Mucosa of descending colon (tissue), 3 donors: ENCODE measurements at regions not wholly inside any gene's neighbourhood (a gene's known extent, or its start where the extent isn't known, plus 50 kb on each side); places are given as distances from the start of the nearest gene placed in this dataset.

Source experiments
- ATAC-seq: fragments of 200-7000 bp; cut with Tn5 transposase; one replicate; pipeline ENCODE4 v1.9.1; 2020; ENCODE audit warnings: mild to moderate bottlenecking, moderate library complexity
- DNase-seq, 3 donors: peaks; one replicate each; pipeline ENCODE4 v3.0.0-alpha.2; 2020
- H3K36me3 ChIP-seq: fragments of 200-600 bp; one replicate; pipeline ENCODE4 v1.8.0; 2021; ENCODE audit warnings: low read depth, mild to moderate bottlenecking
- H3K4me1 ChIP-seq: fragments of 200-600 bp; one replicate; pipeline ENCODE4 v1.8.0; 2021; ENCODE audit warnings: low read depth, mild to moderate bottlenecking
- H3K4me3 ChIP-seq: fragments of 200-600 bp; one replicate; pipeline ENCODE4 v1.8.0; 2021; ENCODE audit warnings: mild to moderate bottlenecking
- H3K9me3 ChIP-seq: fragments of 200-600 bp; one replicate; pipeline ENCODE4 v1.8.0; 2021; ENCODE audit warnings: mild to moderate bottlenecking
- intact Hi-C, 2 donors: fragments of 100-400 bp; cut with DNase I in 1 of 2; cut with micrococcal nuclease in 1 of 2; formaldehyde crosslinking; loops; one replicate each; pipeline versions ENCODE4 v1.11.0 to v1.11.1; 2022; cut with DNase I, micrococcal nuclease
- TF ChIP-seq, protein P1 (sequence below): fragments of 200-600 bp; IDR thresholded peaks from one replicate; pipeline ENCODE4 v1.8.0; 2022; ENCODE audit warnings: antibody characterized with exemption, mild to moderate bottlenecking
- donor health status: DM: no; HTN: no; CAD: no; lungs with moderate emphysema.
- donor health status: DM: no; HTN: no; CAD: no.
- donor health status: DM: no; HTN: yes; CAD: no.

DNA sequence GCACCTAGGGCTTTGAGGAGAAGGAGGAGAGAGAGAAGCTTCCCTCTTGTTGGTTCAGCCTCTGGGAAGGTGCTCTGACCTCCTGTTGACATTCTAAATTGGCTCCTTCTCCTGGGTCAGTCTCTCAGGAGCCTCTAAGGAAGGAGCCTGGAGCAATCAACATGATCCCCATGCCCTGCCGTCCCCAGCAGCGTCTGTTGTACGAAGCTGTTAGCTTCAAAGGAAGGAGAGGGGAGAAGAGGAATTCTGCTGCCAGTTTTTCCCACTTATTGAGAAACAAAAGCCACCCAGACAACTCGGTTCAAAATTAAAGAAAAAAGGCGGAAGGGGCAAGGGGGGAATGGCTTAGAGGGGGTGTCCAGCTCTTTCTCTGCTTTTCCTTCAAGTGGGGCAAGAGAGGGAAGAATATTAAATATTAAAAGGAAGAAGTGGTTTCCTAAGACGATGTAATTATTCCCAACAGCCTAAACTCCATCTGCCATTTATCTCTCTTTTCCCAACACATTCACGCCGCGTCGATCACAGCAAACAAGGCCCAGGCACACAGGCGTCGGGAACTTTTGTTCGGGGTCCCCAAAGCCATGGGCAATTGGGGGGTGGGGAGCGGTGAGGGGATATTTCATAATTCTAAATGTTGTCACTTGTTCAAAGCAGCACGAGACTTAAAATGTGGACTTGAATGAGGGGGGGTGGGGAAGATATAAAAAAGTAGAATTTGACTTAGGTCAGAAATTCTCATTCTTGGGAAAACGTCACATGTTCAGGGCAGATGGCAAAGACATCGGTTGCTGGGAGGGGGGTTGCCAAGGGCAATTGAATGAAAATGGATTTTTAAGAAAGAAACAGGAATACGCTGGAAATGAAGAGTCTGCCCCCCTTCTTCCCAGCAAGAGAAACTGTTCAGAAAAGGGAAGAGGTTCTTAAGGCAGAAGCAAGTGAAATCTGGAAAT lies 116.8 kb upstream of the CACNA1A start:
- intact Hi-C loops, result no loop called here
- Histone ChIP-seq H3K4me1 (no peaks in the 10 kb centered on the region), H3K4me3 (no peak overlapping the region), H3K9me3 (no peaks in the 10 kb centered on the region), H3K36me3 (no peaks in the 10 kb centered on the region)
- DNase-seq (no peak), ATAC-seq (no peak)
- TF ChIP-seq, protein P1, sequence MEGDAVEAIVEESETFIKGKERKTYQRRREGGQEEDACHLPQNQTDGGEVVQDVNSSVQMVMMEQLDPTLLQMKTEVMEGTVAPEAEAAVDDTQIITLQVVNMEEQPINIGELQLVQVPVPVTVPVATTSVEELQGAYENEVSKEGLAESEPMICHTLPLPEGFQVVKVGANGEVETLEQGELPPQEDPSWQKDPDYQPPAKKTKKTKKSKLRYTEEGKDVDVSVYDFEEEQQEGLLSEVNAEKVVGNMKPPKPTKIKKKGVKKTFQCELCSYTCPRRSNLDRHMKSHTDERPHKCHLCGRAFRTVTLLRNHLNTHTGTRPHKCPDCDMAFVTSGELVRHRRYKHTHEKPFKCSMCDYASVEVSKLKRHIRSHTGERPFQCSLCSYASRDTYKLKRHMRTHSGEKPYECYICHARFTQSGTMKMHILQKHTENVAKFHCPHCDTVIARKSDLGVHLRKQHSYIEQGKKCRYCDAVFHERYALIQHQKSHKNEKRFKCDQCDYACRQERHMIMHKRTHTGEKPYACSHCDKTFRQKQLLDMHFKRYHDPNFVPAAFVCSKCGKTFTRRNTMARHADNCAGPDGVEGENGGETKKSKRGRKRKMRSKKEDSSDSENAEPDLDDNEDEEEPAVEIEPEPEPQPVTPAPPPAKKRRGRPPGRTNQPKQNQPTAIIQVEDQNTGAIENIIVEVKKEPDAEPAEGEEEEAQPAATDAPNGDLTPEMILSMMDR, result no peak

DNA sequence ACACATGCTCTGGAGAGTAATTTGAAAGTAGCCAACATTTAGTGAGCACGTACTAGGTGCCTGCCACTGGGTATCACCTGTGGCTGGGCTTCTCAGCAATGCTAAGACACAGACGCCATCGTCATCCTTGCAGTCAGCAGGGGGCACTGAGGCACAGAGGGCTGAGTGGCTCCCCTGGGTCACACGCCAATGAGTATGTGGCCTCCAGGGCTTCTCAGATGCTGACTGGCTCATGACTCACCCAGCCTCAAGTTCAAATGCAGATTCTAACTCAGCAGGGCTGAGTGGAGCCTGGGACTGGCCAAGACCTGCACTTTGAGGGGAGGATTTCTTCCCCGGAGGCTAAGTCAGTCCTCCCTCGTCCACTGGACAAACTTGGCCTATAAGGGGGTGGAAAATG lies 115.1 kb upstream of the CACNA1A start:
- Histone ChIP-seq H3K36me3 (no peaks in the 10 kb centered on the region), H3K4me1 (no peaks in the 10 kb centered on the region), H3K9me3 (no peaks in the 10 kb centered on the region), H3K4me3 (no peak overlapping the region)
- ATAC-seq (no peak), DNase-seq (no peak)
- intact Hi-C loops, result no loop called here
- TF ChIP-seq, protein P1, result no peak

DNA sequence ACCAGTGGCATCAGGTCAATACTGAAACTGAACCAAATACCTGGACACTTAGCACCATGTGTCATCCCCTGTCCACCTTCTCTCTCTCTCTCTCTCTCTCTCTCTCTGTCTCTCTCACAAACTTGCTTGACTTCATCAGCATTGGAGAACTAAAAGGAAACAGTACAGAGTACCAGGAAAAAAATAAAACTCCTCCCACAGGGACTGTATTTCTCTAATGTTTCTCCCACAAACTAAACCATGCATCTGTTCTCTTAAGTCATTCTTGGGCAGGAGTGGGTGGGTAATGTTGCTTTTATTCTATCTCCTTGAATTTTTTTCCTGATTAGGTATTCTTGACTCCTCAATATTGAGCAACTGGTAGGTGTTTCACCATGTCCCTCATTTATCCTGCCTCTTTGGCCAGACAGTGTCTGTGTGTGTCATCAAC lies 112.9 kb upstream of the CACNA1A start:
- no peaks in the 10 kb centered on the region for H3K4me1 ChIP-seq
- H3K36me3 ChIP-seq, result no peaks in the 10 kb centered on the region
- DNase-seq (no peak), ATAC-seq (no peak)
- TF ChIP-seq, protein P1, result no peak
- intact Hi-C loops, result no loop called here
- no peak overlapping the region for H3K4me3 ChIP-seq
- no peaks in the 10 kb centered on the region for H3K9me3 ChIP-seq

DNA sequence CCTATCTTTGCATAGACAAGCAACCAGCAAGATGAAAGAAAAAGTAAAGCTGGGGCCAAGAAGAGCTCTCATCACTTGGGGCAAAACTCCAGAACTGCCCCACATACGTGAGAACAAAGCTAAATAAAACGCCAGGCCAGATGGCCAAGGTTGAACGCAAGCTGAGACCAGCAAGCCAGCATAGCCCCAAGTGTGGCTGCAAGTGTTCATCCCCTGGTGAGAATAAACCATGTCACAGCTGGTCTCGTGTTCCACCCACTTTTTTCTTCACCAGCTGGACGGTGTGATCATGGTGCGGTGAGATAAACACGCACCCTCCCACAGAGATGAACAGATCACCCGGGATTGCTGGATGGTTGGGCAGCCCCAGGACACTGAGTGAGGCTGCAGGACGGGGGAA lies 109.6 kb upstream of the CACNA1A start:
- DNase-seq (no peak), ATAC-seq (no peak)
- intact Hi-C loops, result no loop called here
- H3K4me3 ChIP-seq, result no peak overlapping the region
- no peaks in the 10 kb centered on the region for H3K36me3 ChIP-seq
- H3K4me1 ChIP-seq, result no peaks in the 10 kb centered on the region
- H3K9me3 ChIP-seq, result no peaks in the 10 kb centered on the region
- TF ChIP-seq, protein P1, result no peak

- intact Hi-C loops, result no loop called here
- H3K4me1 ChIP-seq, result no peaks in the 10 kb centered on the region
- no peaks in the 10 kb centered on the region for H3K9me3 ChIP-seq
- TF ChIP-seq, protein P1, result no peak
- no peaks in the 10 kb centered on the region for H3K36me3 ChIP-seq
- no peak for DNase-seq
- no peak overlapping the region for H3K4me3 ChIP-seq
- no peak for ATAC-seq
Measured at GRCh38 chr19:13613447-13613846, 107.2 kb upstream of the CACNA1A start.
